GM13976 (cell line): ENCODE measurements at regions not wholly inside any gene's neighbourhood (a gene's known extent, or its start where the extent isn't known, plus 50 kb on each side); places are given as distances from the start of the nearest gene placed in this dataset.

ENCODE experiments used
- DNase-seq: peaks from one replicate; pipeline ENCODE4 v3.0.0; 2012; ENCODE audit warnings: low spot score
- CTCF ChIP-seq: IDR thresholded peaks from 2 replicates; pipeline ENCODE4 v1.5.1; 2012; ENCODE audit warnings: borderline replicate concordance, mild to moderate bottlenecking; ENCODE audit not compliant: insufficient read depth; ENCODE audit errors: extremely low read depth, missing control alignments, control extremely low read depth
- in situ Hi-C: fragments of 300-500 bp; cut with MboI; formaldehyde crosslinking; loops from one replicate; pipeline ENCODE4 v1.12.0; 2022; ENCODE audit warnings: low sequenced_read_pairs, mixed read lengths, inconsistent platforms; ENCODE audit not compliant: unreplicated experiment

GRCh38 chr17:62322313-62322712, 58.0 kb upstream of the EFCAB3 start:
- TF ChIP-seq CTCF: no peak
- DNase-seq: no peak
- in situ Hi-C loops: no loop called here

GRCh38 chr17:62321451-62321850, 58.9 kb upstream of the EFCAB3 start:
- in situ Hi-C loops: no loop called here
- TF ChIP-seq CTCF: no peak
- no peak for DNase-seq

- DNase-seq: no peak
- TF ChIP-seq CTCF: no peak
- in situ Hi-C loops: no loop called here
These were observed 60.5 kb upstream of the EFCAB3 start for GRCh38 chr17:62319846-62320245.

GRCh38 chr17:62309396-62309795, 71.0 kb upstream of the EFCAB3 start:
- no peak for DNase-seq
- in situ Hi-C loops: no loop called here
- no peak for TF ChIP-seq CTCF

- in situ Hi-C loops: no loop called here
- TF ChIP-seq CTCF: no peak
- DNase-seq: no peak
These were observed 73.2 kb upstream of the EFCAB3 start for GRCh38 chr17:62307196-62307595.

GRCh38 chr17:62303476-62303875, 76.9 kb upstream of the EFCAB3 start:
- in situ Hi-C loops: no loop called here

More at GRCh38 chr17:62303476-62303875, 76.9 kb upstream of the EFCAB3 start:
- TF ChIP-seq CTCF: no peak
- no peak for DNase-seq
